Stimulated activated CD4-positive, alpha-beta T cell treated with anti-CD3 and anti-CD28 coated beads, TNF-alpha, amount 100 ng/mL, for 24 hours (primary cell): ENCODE measurements at regions not wholly inside any gene's neighbourhood (a gene's known extent, or its start where the extent isn't known, plus 50 kb on each side); places are given as distances from the start of the nearest gene placed in this dataset.

Experiments used
- DNase-seq, 3 experiments: peaks; one replicate each; pipeline ENCODE4 v3.0.0-alpha.2; 2020; ENCODE audit warnings: low read depth in 3 of 3

- no peak for DNase-seq
Measured at GRCh38 chr17:13405807-13406206, 195.9 kb downstream of the HS3ST3A1 start.

DNA sequence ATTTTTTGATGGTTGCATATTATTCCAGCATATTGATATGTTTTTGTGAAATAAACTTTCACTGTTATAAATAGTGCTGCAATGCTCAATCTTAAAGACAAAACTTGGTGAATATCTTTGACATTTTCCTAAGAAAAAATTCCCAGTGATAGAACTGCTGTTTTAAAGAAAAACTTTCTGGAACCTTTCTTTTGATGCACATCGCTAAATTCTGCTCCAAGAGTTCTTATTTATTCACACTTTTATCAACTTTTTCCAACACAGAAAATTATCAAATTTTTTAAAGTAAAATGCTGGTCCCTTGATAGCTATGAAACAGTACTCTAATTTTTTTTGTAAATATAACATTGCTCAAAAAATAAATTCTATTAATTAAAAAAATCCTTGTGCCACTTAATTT, 196.6 kb downstream of the HS3ST3A1 start:
- no peak for DNase-seq

DNA sequence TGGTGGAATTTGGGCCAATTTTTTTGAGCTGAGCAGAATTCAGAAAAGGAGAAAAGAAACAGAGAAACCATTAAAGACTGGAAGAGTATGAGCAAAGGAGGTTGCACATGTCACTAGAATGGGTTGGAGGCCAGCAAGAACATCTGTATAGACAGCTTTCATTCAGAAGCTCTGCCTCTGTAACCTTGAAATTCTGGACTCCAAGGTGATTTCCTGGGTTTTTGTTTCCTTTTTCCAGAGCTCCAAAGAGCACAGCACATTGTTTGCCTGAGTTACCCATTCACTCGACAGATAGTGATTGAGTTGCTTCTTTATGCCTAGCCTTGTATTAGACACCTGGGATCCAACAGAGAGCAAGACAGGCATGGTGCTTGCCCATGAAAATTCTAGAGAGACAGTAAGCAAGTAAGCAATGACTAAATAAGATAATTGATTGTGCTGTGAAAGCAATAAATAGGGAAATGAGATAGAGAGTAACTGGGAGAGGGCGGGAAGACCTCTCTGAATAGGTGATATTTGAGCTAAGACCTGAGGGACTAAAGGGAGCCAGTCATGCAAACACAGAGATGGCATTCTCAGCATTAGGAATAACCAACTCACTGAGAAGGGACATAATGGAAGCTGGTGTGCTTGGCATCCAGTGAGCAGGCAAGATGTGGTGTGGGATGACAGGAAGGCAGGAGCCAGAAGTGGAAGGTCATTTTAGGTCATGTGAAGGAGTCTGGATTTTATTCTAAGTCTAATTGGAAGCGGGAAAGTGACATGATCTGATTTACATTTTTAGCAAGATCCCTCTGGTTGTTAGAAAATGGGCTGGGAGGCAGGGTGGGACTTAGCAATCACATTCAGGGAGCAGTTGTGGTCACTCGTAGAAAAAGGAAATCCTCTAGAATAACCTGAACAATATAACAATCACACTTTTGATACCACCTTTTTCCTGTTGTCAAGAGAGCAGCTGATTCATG, 197.5 kb downstream of the HS3ST3A1 start:
- DNase-seq, result no peak

GRCh38 chr17:13400491-13400890, 201.2 kb downstream of the HS3ST3A1 start:
- DNase-seq, result no peak

DNA sequence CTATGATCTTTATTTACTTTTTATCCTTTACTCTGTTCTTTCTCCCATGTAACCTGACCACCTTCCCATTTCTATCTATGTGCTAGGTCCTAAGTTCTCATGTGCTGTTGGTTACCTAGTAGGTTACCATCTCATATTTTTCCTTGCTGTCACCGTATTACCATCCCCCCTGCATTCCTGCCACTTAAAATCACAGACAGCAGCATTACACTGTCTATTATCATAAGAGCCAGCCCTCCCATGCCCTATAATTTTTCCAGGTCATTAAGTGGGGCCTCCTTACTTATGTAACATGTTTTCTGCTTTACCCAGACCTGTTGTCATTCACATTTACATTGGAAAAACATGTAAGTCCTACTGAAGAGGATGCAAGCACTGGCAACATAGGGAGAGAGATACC, 202.9 kb downstream of the HS3ST3A1 start:
- no peak for DNase-seq

GRCh38 chr17:13398091-13398490, 203.6 kb downstream of the HS3ST3A1 start:
- DNase-seq, result no peak

DNA sequence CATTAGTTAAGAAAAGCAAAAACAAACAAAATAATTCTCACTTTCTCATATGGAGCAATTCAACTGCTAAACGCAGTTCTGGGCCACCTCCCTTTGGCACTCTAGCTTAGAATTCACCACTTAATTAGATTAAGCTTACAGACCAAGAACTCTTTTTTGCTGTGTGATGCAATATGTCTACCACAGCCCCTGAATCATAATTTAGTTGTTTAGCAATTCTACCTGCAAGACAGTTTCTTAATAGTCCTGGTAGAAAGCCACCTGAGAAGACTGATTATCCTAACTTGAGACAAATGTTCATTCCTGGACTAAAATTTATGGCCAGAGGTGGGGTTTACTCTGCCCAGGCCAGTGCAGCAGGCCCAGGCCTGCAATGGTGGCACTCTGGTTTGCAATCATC, 205.9 kb downstream of the HS3ST3A1 start:
- DNase-seq, result no peak

DNA sequence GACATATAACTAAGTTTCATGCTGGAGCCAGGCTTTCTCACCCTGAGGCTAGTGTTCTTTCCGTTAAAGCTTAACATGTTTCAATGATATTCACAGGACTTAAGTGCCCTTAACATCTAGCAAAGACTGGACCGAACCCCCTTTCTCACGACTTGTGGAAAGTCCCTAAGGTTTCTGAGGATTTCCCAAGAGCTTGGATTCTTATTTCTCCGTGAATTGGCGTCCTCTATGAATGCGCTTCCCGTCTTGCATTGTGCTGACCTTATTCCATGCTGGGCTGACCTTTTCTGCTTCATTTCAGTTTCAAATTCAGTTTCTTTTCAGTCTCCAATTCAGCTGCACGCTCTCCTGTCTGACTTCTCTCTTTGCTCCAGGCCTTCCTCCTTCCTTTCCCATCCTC, 206.4 kb downstream of the HS3ST3A1 start:
- DNase-seq, result no peak

DNA sequence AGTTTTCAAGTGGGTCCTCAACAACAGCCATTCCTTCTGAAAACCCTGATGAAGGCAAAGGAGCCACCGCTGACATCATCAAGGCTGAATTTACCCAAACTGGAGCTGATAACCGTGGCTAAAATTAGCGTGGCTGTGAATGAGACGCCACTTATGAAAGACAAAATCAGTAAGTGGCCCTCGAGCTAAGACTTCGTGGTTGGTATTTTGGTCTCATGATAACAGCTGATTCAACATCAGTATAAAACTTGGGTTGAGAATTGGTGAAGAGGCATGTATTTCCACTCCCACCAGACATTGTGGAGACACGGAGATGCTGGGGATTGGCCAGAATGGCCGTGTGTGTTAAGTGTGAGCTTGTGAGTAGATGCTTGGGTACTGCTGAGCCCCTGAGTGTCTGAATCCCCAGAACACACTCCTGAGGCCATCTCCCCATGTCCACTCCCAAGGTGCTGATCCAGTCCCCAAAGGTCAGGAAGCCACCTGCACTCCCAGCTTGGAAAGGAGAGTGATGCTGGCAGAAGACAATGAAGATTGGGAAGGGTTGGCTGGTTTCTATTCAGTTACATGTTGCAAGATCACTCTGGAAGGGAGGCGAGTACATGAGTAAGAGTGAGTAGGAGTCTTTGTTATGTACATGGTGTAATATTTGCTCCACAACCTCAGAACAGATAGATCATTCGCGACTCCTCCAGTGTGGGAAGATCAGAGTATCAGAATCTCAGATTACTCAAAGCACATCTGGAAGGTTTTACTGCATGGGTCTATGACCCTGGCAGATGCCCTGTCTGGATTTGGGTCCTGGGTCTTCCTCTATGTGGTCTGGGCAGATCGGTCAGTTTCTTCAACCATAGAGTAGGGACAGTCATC, 207.7 kb downstream of the HS3ST3A1 start:
- no peak for DNase-seq

DNA sequence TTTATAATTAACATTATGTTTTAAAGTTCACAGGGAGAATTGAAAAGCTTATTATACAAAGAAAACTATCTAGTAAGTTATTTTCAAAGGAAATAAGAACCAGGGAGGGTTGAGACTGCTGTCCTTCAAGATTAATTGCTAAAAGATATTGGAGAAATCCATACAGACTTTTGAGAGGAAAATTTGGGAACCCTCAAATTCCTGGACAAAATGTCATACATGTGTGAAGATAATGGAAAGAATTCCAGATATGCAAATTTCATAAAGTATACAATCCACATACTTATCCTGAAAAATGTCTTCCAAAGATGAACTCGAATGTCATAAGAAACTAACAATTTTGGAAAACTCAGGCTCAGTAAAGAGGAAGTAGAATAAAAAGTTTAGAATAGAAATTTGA, 213.8 kb downstream of the HS3ST3A1 start:
- DNase-seq, result no peak

GRCh38 chr17:13387236-13387635, 214.5 kb downstream of the HS3ST3A1 start:
- DNase-seq, result no peak

GRCh38 chr17:13385481-13385911, 216.2 kb downstream of the HS3ST3A1 start:
- no peak for DNase-seq

DNA sequence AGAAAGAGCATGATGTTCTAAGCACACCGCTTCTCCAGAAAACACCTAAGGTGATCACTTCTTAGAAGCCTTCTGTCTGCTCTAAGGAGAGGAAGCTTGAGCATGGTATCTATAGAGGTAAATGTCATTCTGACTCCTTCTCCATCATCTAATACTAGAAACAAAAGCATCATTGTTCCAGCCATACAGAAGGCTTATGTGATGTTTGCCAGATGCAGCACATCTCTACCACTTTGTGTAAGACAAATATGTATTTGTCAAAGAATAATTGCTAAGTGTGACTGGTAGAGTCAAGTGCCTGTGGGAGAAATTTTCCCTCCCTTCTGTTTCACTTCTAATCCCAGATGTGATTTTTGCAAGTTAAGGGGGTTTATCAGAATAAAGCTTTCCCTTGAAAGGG, 217.1 kb downstream of the HS3ST3A1 start:
- DNase-seq, result no peak

DNA sequence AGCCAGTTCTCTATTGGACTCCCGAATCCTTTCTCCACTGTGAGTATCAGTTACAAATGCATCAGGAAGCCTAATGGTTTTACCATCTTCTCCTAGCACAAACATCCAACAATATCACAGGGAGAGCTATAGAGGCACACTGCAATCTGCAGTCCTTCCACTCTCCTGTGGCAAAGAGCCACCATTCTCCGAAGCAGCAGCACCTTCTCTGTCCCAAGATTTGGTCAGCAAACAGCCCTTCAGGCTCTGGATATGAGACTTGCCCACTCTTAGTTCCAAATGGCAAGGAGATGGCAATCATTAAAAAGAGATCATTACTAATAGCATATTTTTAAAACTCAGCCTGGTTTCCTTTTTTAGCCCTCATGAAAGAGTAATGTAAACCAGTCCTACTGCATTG, 223.4 kb downstream of the HS3ST3A1 start:
- DNase-seq, result no peak

- no peak for DNase-seq
Measured at GRCh38 chr17:13374203-13375143, 227.3 kb downstream of the HS3ST3A1 start.

DNA sequence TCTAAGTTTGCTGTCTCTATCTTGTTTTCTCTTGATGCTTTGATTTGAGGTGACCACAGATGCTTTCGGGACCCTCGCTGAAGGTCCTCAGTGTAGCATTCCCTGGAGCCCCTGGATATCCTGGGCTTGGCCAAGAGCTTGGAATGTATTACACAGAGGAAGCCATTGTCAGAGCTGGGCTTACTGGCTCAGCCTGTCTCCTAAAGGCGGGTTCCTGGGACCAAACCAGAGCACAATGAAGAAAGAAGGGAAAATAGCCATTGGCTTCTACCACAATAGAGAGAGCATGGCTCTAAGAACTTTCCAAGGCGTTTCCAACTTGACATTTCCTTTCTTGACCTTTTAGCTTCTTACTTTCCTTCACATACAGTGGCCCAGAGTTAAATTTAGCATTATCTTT, 229.3 kb downstream of the HS3ST3A1 start:
- DNase-seq, result no peak

- no peak for DNase-seq
Measured at GRCh38 chr17:13367154-13367553, 234.6 kb downstream of the HS3ST3A1 start.

DNA sequence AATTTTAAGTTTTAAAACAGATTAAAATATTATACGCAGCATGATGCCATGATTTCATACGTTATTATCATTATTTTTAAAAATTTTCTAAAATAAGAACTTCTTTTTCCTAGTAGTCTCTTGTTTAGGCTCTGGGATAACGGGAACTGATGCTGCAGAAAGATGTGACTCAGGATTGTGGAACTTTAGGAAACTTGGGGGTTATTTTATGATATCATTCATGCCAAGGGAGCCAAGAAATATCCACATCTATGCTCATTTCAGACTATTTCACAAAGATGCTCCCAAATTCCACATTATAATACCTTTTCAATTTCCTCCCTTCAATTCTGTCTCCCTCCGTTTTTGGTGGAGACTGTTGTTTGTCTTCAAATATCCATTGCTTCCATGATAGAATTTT, 236.4 kb downstream of the HS3ST3A1 start:
- DNase-seq, result no peak

GRCh38 chr17:13363771-13364170, 238.0 kb downstream of the HS3ST3A1 start:
- no peak for DNase-seq

DNA sequence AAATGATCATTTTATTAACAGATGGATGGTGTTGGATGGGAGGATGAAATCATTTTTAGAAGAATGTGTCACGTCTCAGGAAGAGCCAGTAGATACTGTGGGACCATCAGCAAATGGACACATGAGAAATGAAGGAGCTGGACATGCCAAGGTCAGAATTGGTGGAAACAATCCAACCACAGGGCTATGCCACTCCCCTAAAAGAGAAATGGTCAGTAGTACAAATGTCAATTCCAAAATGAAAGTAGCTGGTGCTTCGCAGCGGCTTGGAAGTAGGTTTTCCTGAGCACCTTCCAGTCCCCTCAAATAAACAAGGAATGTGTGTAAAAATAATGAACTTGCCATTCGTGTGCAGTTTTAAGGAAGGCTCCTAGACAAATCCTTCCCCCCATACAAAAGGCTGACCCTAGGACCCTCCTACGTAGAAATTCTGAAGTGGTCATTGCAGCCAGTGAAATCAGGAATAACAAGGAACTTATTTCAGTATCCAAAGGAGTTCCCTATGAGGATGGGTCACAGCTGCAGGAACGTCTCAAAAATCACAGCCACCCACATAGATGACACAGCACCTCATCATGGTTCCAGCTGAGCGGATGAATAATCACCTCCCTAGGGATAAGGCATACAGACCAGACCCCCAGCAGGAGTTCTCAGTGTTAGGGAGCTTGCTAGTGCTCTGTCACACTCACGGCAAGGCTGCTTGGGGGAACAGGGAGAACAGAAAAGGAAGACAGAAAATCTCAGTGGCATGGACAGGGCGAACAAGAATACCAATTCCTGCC, 239.2 kb downstream of the HS3ST3A1 start:
- no peak for DNase-seq

DNA sequence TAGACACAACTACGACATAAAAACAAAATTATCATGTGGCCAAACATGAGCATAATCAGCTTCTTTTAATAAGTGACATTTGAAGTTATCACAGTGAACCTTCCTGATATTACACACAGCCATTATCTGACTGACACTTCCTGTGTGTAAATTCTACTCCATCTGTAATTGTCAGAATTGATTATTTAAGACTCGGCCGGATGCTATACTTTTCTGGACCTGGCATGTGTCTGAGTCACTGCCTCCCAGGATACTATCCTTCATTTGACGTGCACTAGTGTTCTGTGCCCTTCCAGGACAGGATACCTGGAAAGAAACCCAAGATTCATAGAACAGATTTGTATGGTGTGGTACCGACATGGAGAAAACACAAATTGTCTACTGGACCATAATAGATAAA, 242.0 kb downstream of the HS3ST3A1 start:
- no peak for DNase-seq
